Psoas muscle (tissue), 7 donors: ENCODE measurements at regions not wholly inside any gene's neighbourhood (a gene's known extent, or its start where the extent isn't known, plus 50 kb on each side); places are given as distances from the start of the nearest gene placed in this dataset.

ENCODE experiments used
- ATAC-seq, 4 donors: fragments of 200-7000 bp; cut with Tn5 transposase; one replicate each; pipeline ENCODE4 v1.9.1; 2020; ENCODE audit warnings: moderate library complexity in 3 of 4, mild to moderate bottlenecking in 2 of 4
- DNase-seq, 2 donors: peaks; one replicate each; pipeline ENCODE4 v3.0.0-alpha.2; 2020
- H3K27ac ChIP-seq: fragments of 200-600 bp; one replicate; pipeline ENCODE4 v1.8.0; 2022
- H3K27me3 ChIP-seq, 3 donors: fragments of 200-600 bp in 1 of 3; one replicate each; pipeline versions ENCODE4 v1.6.1 to v1.8.0; 2013 to 2022; ENCODE audit warnings: low read length in 2 of 3, mild to moderate bottlenecking in 2 of 3, moderate library complexity in 1 of 3; ENCODE audit not compliant: insufficient read depth in 3 of 3
- H3K36me3 ChIP-seq, 2 donors: fragments of 200-600 bp in 1 of 2; one replicate each; pipeline versions ENCODE4 v1.6.1 to v1.8.0; 2013 to 2022; ENCODE audit warnings: low read depth in 1 of 2, mild to moderate bottlenecking in 1 of 2, moderate library complexity in 1 of 2; ENCODE audit not compliant: insufficient read depth in 1 of 2
- H3K4me1 ChIP-seq: fragments of 200-600 bp; one replicate; pipeline ENCODE4 v1.8.0; 2022
- H3K4me3 ChIP-seq: fragments of 200-600 bp; one replicate; pipeline ENCODE4 v1.8.0; 2022; ENCODE audit warnings: mild to moderate bottlenecking
- H3K9me3 ChIP-seq: fragments of 200-600 bp; one replicate; pipeline ENCODE4 v1.8.0; 2022
- CTCF ChIP-seq: fragments of 200-600 bp; IDR thresholded peaks from one replicate; pipeline ENCODE4 v1.8.0; 2022; ENCODE audit warnings: antibody characterized with exemption
- WGBS, 3 donors: extraction: QIAGEN DNeasy Blood & Tissue Kit; methylation state at CpG; one replicate each; pipeline versions ENCODE4 v1.1.6 to v1.1.7; 2013; 5-methylcytosine and 5-hydroxymethylcytosine counted together
- intact Hi-C, 2 donors: fragments of 100-400 bp; cut with DNase I; formaldehyde crosslinking; loops; one replicate each; pipeline versions ENCODE4 v1.11.0 to v1.14.2; 2022
- donor health status: healthy with polysubstance abuse.
- donor health status: DM: no; HTN: no; CAD: no; lungs with moderate emphysema.
- donor health status: Bipolar disorder and iron deficiency.
- donor health status: healthy.
- donor health status: DM: yes; HTN: yes; CAD: no.
- donor health status: DM: no; HTN: no; CAD: no.
- donor health status: DM: yes; HTN: yes; CAD: no.

- ATAC-seq = no peak
- H3K27me3 ChIP-seq = no peaks in the 10 kb centered on the region
- WGBS, 3 donors = 46 to 51% (median 47%) methylated on average over 2 of the region's 2 CpGs
- no peaks in the 10 kb centered on the region for H3K4me1 ChIP-seq
- H3K4me3 ChIP-seq = no peak overlapping the region
- intact Hi-C loops = no loop called here
- no peak for DNase-seq
- TF ChIP-seq CTCF = no peak
- no peaks in the 10 kb centered on the region for H3K9me3 ChIP-seq
- H3K27ac ChIP-seq = no peak overlapping the region
- no peaks in the 10 kb centered on the region for H3K36me3 ChIP-seq
Measured at GRCh38 chr13:55745828-55746227, 1394.9 kb upstream of the PRR20A start.

GRCh38 chr13:55761986-55762385, 1378.7 kb upstream of the PRR20A start:
- no peak for ATAC-seq
- WGBS, 3 donors = 72 to 85% (median 72%) methylated on average over 3 of the region's 3 CpGs
- no peak for TF ChIP-seq CTCF
- Histone ChIP-seq H3K36me3 (no peaks in the 10 kb centered on the region), H3K4me1 (no peaks in the 10 kb centered on the region), H3K4me3 (no peak overlapping the region), H3K27ac (no peak overlapping the region), H3K9me3 (no peaks in the 10 kb centered on the region), H3K27me3 (no peaks in the 10 kb centered on the region)
- intact Hi-C loops = no loop called here
- no peak for DNase-seq

GRCh38 chr13:55777612-55778011, 1363.1 kb upstream of the PRR20A start:
- Histone ChIP-seq H3K36me3 (no peaks in the 10 kb centered on the region), H3K27ac (no peak overlapping the region), H3K4me3 (no peak overlapping the region), H3K4me1 (no peaks in the 10 kb centered on the region), H3K9me3 (no peaks in the 10 kb centered on the region), H3K27me3 (no peaks in the 10 kb centered on the region)
- 67 to 90% (median 89%) methylated on average over 2 of the region's 2 CpGs for WGBS, 3 donors
- no peak for TF ChIP-seq CTCF
- DNase-seq (no peak), ATAC-seq (no peak)
- intact Hi-C loops = no loop called here

- H3K36me3 ChIP-seq = no peaks in the 10 kb centered on the region
- intact Hi-C loops = no loop called here
- no peaks in the 10 kb centered on the region for H3K9me3 ChIP-seq
- no peak for DNase-seq
- no peak for ATAC-seq
- no peak overlapping the region for H3K4me3 ChIP-seq
- TF ChIP-seq CTCF = no peak
- H3K27ac ChIP-seq = no peak overlapping the region
- H3K27me3 ChIP-seq = no peaks in the 10 kb centered on the region
- H3K4me1 ChIP-seq = no peaks in the 10 kb centered on the region
- WGBS, 3 donors = 62 to 74% (median 70%) methylated on average over 1 of the region's 1 CpG
Measured at GRCh38 chr13:55783841-55784240, 1356.9 kb upstream of the PRR20A start.

- no peak for TF ChIP-seq CTCF
- ATAC-seq (no peak), DNase-seq (no peak)
- H3K36me3 ChIP-seq = no peaks in the 10 kb centered on the region
- no peaks in the 10 kb centered on the region for H3K27me3 ChIP-seq
- intact Hi-C loops = no loop called here
- no peak overlapping the region for H3K27ac ChIP-seq
- WGBS, 3 donors = 89 to 94% (median 90%) methylated on average over 1 of the region's 1 CpG
- H3K4me3 ChIP-seq = no peak overlapping the region
- no peaks in the 10 kb centered on the region for H3K4me1 ChIP-seq
- no peaks in the 10 kb centered on the region for H3K9me3 ChIP-seq
Measured at GRCh38 chr13:55788548-55788947, 1352.2 kb upstream of the PRR20A start.
